HAP-1 (cell line): ENCODE measurements at regions not wholly inside any gene's neighbourhood (a gene's known extent, or its start where the extent isn't known, plus 50 kb on each side); places are given as distances from the start of the nearest gene placed in this dataset.
"Not testable (repeated sequence)": the region's sequence is repeated elsewhere in the genome, so short reads cannot be mapped to it uniquely, and the experiment has no call there.

Experiments
- DNase-seq, 2 experiments: peaks; one replicate each; pipeline ENCODE4 v3.0.0-alpha.2; 2016 to 2020; ENCODE audit warnings: low spot score in 2 of 2
- H3K27me3 ChIP-seq: fragments of 250-450 bp; sonication (Bioruptor Pico); 2 replicates; pipeline ENCODE4 v1.5.1; 2020; ENCODE audit warnings: low read depth, mild to moderate bottlenecking, moderate library complexity
- H3K36me3 ChIP-seq: fragments of 250-450 bp; sonication (Bioruptor Pico); replicated peaks from 2 replicates; pipeline ENCODE4 v1.5.1; 2020; ENCODE audit warnings: mild to moderate bottlenecking
- H3K4me1 ChIP-seq: fragments of 250-450 bp; sonication (Bioruptor Pico); 2 replicates; pipeline ENCODE4 v1.5.1; 2020; ENCODE audit warnings: mild to moderate bottlenecking
- H3K4me3 ChIP-seq: fragments of 250-450 bp; sonication (Bioruptor Pico); 2 replicates; pipeline ENCODE4 v1.5.1; 2020; ENCODE audit warnings: mild to moderate bottlenecking, moderate library complexity
- H3K9me3 ChIP-seq: fragments of 250-450 bp; sonication (Bioruptor Pico); 2 replicates; pipeline ENCODE4 v1.5.1; 2020; ENCODE audit warnings: mild to moderate bottlenecking, moderate library complexity
- in situ Hi-C: fragments of 300-500 bp; cut with MboI; formaldehyde crosslinking; loops from 3 replicates; pipeline ENCODE4 v1.14.3; 2020; ENCODE audit warnings: low sequenced_read_pairs, inconsistent platforms, mixed read lengths

DNA sequence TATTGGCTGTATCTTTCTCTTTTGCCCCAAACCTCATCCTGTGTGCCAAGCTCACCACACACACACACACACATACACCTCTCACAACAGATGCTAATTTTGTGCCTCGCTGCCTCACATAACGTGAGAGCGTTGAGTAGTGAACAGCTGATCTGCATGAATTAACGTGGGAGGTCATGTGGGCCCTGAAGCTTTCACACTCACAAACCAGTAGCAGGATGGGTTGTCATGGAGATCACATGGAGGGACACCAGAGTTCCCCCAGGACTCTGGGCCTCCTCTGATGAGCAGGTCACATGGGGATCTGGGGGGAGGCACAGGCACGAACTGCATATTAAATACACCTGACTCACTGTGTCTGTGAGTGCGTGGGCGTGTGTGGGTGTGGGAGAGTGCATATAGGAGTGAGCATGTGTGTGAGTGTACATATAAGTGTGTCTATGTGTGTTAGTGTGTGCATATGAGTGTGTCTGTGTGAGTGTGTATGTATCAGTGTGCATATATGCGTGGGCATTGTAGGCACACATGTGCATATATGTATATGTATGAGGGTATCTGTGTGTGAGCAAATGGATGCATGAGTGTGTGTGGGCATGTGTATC is 62.7 kb upstream of the SULF2 start:
- H3K4me1 ChIP-seq, result no peaks in the 10 kb centered on the region
- in situ Hi-C loops, result no loop called here
- H3K36me3 ChIP-seq, result no peaks in the 10 kb centered on the region
- DNase-seq, result no peak
- no peaks in the 10 kb centered on the region for H3K9me3 ChIP-seq
- H3K4me3 ChIP-seq, result no peak overlapping the region
- no peaks in the 10 kb centered on the region for H3K27me3 ChIP-seq

DNA sequence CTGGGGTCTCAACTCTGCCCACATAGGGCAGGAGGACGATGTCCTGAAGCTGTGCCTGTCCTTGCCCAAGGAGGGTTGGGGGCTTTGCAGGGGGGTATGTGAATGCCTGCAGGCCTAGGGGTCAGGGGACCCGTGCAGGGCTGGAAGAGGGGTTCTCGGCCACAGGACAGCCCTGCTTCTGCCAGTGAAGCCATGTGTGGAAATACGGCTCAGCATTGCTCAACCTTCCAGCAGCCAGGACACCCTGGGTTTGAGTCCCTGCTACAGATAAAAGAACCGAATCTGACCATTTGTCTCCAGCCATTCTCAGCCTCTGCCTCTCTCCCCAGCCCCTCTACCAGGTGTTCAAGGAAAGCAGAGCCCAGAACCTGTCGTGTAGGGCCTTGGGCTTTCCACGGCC is 61.9 kb upstream of the SULF2 start:
- H3K4me1 ChIP-seq, H3K9me3 ChIP-seq, H3K36me3 ChIP-seq, H3K4me3 ChIP-seq, in situ Hi-C loops, H3K27me3 ChIP-seq, DNase-seq: not testable (repeated sequence)

DNA sequence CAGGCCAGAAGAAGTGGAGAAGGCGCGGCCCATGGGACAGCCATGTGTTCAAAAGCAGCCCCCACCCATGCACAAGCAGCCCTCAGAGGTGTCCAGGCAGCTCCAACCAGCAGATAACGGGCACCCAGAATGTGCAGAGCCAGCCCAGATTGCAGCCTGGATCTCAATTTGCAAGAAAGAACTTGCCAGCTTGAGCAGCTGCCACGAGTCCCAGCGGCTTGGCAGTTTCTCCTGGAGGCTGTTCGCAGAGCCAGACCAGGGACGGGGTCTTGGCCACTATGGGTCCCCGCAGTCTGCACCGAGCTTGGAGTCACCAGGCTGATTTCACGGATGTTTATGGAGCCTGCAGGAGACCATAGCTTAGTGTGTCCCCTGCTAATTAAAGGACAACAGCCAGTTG is 61.4 kb upstream of the SULF2 start:
- DNase-seq, H3K4me1 ChIP-seq, H3K36me3 ChIP-seq, H3K27me3 ChIP-seq, in situ Hi-C loops, H3K4me3 ChIP-seq, H3K9me3 ChIP-seq: not testable (repeated sequence)

- H3K4me1 ChIP-seq, H3K27me3 ChIP-seq, H3K4me3 ChIP-seq, H3K36me3 ChIP-seq, DNase-seq, H3K9me3 ChIP-seq, in situ Hi-C loops: not testable (repeated sequence)
These were observed 60.2 kb upstream of the SULF2 start for GRCh38 chr20:47845382-47845977.

- H3K9me3 ChIP-seq, H3K4me1 ChIP-seq, H3K36me3 ChIP-seq: not testable (repeated sequence)
These were observed 59.3 kb upstream of the SULF2 start for GRCh38 chr20:47844568-47844906.

GRCh38 chr20:47843886-47844567 is 58.7 kb upstream of the SULF2 start:
- no peak for DNase-seq
- Histone ChIP-seq H3K4me3 (no peak overlapping the region), H3K27me3 (no peaks in the 10 kb centered on the region), H3K4me1 (no peaks in the 10 kb centered on the region), H3K36me3 (no peaks in the 10 kb centered on the region), H3K9me3 (no peaks in the 10 kb centered on the region)
- in situ Hi-C loops, result no loop called here

More at GRCh38 chr20:47844568-47844906, 59.3 kb upstream of the SULF2 start:
- DNase-seq, in situ Hi-C loops, H3K27me3 ChIP-seq, H3K4me3 ChIP-seq: not testable (repeated sequence)

DNA sequence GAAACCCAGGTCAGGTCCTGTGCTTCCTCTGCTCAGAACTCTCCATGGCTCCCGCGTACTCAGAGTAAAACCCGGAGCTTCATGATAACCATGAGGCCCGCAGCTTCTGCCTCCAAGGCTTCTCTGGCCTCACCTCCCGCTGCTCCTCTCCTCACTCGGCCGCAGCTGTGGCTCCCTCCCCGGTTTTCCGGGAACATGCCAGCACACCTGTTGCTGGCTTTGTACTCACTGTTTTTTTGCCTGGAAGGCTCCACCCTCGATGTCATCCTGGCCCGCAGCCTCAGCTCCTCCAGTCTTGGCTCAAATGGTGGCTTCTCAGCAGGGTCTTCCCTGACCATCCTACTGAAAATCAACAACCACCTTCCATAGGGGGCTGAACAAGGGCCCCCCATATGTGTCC is 57.7 kb upstream of the SULF2 start:
- H3K36me3 ChIP-seq, in situ Hi-C loops, H3K4me3 ChIP-seq, H3K9me3 ChIP-seq, DNase-seq, H3K4me1 ChIP-seq, H3K27me3 ChIP-seq: not testable (repeated sequence)

DNA sequence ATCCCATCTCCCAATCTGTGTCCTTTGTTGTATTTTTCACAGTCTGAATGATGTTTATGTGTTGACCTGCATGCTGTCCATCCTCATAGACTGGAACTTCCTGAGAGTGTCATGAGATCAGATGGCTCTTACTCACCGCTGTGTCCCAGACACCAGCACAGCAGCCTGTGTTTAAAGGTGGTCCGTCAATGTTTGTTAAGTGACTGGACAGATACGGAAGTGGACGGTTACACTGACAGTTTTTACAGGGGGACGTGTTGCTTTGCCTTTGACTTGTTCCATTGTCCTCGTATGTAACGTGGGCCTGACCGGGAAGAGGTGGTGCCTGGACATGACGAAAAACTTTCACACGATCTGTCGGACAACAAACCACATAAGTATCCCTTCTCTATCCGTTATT is 56.7 kb upstream of the SULF2 start:
- H3K4me3 ChIP-seq, DNase-seq, H3K9me3 ChIP-seq, in situ Hi-C loops, H3K36me3 ChIP-seq, H3K27me3 ChIP-seq, H3K4me1 ChIP-seq: not testable (repeated sequence)

DNA sequence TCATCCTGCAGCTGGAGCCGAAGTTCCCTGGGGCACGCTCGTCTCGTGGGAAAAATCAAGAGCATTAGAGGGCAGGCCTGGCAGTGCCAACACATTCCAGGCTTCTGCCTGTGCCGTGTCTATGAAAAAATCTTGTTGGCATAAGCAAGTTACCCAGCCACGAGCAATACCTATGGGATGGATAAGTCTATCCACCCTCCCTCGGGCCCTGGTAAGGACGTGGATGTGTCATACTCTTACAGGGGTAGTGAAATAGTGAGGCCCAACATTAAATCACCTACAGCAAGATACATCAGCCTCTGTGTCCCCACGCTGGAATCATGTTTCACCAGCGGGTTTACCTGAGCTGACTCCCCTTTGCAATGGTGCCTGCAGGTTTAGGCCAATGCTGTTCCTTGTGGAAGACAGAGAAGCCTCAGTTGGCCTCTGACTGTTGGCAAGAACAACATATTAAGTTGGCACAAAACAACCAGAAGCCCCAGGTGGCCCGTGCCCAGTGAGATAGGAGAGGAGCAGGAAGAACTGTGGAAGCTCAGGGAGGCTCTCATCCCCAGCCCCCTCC is 51.1 kb upstream of the SULF2 start:
- DNase-seq, in situ Hi-C loops, H3K27me3 ChIP-seq, H3K4me3 ChIP-seq, H3K4me1 ChIP-seq, H3K9me3 ChIP-seq, H3K36me3 ChIP-seq: not testable (repeated sequence)
